ENCODE measurements at regions not wholly inside any gene's neighbourhood (a gene's known extent, or its start where the extent isn't known, plus 50 kb on each side); places are given as distances from the start of the nearest gene placed in this dataset.
A peak's percentile ranks its signal among the peaks of the same experiment; 100 is the strongest.
"Not testable (repeated sequence)": the region's sequence is repeated elsewhere in the genome, so short reads cannot be mapped to it uniquely, and the experiment has no call there.

DNA sequence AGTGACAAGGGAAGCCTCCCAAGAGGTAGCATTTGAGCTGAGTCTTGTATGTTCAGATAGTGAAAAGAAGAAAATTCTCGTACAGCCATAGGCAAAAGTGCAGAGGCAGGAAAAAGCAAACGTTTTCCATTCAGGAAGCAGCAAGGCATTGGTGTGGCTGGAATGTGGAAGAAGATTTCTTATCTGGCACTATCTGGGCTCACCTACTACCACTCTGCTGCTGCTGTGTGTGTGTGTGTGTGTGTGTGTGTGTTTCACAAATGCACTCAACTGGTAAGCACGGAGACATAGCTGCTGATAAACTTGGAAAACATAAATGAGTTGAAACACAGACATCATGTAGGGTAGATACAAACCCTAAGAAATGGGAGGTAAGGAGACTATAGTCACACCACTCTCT, 92.8 kb upstream of the ARHGAP42 start:
- Histone ChIP-seq H3K27me3 (no peaks in the 10 kb centered on the region), H3K4me3 (no peak overlapping the region), H2AFZ (no peak overlapping the region), H3K9me2 (replicated peaks; ENCODE audit: insufficient read depth) (no peaks in the 10 kb centered on the region), H3K79me2 (no peaks in the 10 kb centered on the region), H3K36me3 (replicated peaks; ENCODE audit: insufficient read depth, low read depth) (no peaks in the 10 kb centered on the region), H3K4me2 (peak overlapping the region; percentile 48), H3K27ac (no peak overlapping the region), H4K20me1 (ENCODE audit: insufficient read depth, poor library complexity, severe bottlenecking) (no peaks in the 10 kb centered on the region), H3K4me1 (ENCODE audit: insufficient read depth) (no peaks in the 10 kb centered on the region), H3K9me3 (ENCODE audit: low read depth) (no peaks in the 10 kb centered on the region)
- TF ChIP-seq EZH2phosphoT487 (IDR thresholded peaks at IDR 0.05; ENCODE audit: low read depth, severe bottlenecking, unreplicated experiment) = no peak
- TF ChIP-seq, protein P1, sequence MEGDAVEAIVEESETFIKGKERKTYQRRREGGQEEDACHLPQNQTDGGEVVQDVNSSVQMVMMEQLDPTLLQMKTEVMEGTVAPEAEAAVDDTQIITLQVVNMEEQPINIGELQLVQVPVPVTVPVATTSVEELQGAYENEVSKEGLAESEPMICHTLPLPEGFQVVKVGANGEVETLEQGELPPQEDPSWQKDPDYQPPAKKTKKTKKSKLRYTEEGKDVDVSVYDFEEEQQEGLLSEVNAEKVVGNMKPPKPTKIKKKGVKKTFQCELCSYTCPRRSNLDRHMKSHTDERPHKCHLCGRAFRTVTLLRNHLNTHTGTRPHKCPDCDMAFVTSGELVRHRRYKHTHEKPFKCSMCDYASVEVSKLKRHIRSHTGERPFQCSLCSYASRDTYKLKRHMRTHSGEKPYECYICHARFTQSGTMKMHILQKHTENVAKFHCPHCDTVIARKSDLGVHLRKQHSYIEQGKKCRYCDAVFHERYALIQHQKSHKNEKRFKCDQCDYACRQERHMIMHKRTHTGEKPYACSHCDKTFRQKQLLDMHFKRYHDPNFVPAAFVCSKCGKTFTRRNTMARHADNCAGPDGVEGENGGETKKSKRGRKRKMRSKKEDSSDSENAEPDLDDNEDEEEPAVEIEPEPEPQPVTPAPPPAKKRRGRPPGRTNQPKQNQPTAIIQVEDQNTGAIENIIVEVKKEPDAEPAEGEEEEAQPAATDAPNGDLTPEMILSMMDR (IDR thresholded peaks at IDR 0.05; ENCODE audit: poor library complexity) = no peak
- no peak for TF ChIP-seq EZH2 (IDR thresholded peaks at IDR 0.05; ENCODE audit: borderline replicate concordance)
- no peak for DNase-seq (ENCODE audit: low spot score)
- 26% methylated on average over 3 of the region's 3 CpGs for WGBS (ENCODE audit: low lambda C conversion rate, missing lambda C conversion rate)

DNA sequence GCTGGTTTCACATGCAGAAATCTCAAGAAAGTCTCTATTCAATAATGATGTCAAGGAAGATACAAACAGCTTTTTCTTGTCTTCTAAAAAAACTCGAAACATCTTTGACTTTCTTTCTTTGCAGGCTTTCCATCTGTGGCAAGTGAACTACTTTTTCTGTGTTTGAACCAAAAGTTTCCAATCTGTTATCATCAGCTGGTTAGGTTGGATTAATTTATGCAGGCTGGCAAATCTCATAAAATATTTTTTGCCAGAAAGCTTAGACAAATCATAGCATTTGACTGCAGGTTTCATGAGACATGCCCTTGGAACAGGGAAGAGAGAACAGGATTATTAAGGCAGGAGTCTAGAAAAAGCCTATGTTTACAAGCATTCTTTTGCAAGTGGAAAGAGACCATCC, 86.1 kb upstream of the ARHGAP42 start:
- Histone ChIP-seq H3K4me2 (no peak overlapping the region), H3K9me2 (replicated peaks; ENCODE audit: insufficient read depth) (no peaks in the 10 kb centered on the region), H3K4me3 (no peak overlapping the region), H3K36me3 (replicated peaks; ENCODE audit: insufficient read depth, low read depth) (no peaks in the 10 kb centered on the region), H3K9me3 (ENCODE audit: low read depth) (no peaks in the 10 kb centered on the region), H3K27me3 (no peaks in the 10 kb centered on the region), H3K27ac (no peak overlapping the region), H3K4me1 (ENCODE audit: insufficient read depth) (no peaks in the 10 kb centered on the region), H4K20me1 (ENCODE audit: insufficient read depth, poor library complexity, severe bottlenecking) (no peaks in the 10 kb centered on the region), H3K79me2 (no peaks in the 10 kb centered on the region), H2AFZ (no peak overlapping the region)
- TF ChIP-seq EZH2phosphoT487 (IDR thresholded peaks at IDR 0.05; ENCODE audit: low read depth, severe bottlenecking, unreplicated experiment) = no peak
- TF ChIP-seq EZH2 (IDR thresholded peaks at IDR 0.05; ENCODE audit: borderline replicate concordance) = no peak
- TF ChIP-seq, protein P1 (IDR thresholded peaks at IDR 0.05; ENCODE audit: poor library complexity) = no peak
- WGBS (ENCODE audit: low lambda C conversion rate, missing lambda C conversion rate) = 90% methylated on average over 1 of the region's 1 CpG
- no peak for DNase-seq (ENCODE audit: low spot score)

DNA sequence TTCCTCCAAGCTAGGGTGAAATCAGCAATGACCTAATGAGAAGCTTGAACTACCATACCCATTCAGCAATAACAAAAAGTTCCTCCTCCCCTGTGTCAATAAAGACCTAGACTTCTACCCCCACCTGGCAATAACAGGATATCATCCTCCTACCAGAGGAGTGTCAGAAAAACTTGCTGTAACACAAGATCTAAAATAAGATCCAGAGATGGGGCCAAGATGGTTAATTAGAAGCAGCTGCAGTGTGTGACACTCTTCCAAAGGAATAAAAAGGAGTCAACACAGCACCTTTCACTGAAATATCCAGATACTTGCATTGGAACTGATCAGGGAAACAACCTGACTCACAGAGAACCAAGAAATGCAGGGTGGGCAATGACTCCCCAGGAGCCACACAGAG, 84.4 kb upstream of the ARHGAP42 start:
- Histone ChIP-seq H3K27me3 (no peaks in the 10 kb centered on the region), H4K20me1 (ENCODE audit: insufficient read depth, poor library complexity, severe bottlenecking) (no peaks in the 10 kb centered on the region), H3K4me3 (no peak overlapping the region), H3K27ac (no peak overlapping the region), H2AFZ (no peak overlapping the region), H3K4me1 (ENCODE audit: insufficient read depth) (no peaks in the 10 kb centered on the region), H3K9me3 (ENCODE audit: low read depth) (no peaks in the 10 kb centered on the region), H3K36me3 (replicated peaks; ENCODE audit: insufficient read depth, low read depth) (no peaks in the 10 kb centered on the region), H3K9me2 (replicated peaks; ENCODE audit: insufficient read depth) (no peaks in the 10 kb centered on the region), H3K4me2 (no peak overlapping the region), H3K79me2 (no peaks in the 10 kb centered on the region)
- DNase-seq (ENCODE audit: low spot score) = no peak
- no peak for TF ChIP-seq EZH2 (IDR thresholded peaks at IDR 0.05; ENCODE audit: borderline replicate concordance)

DNA sequence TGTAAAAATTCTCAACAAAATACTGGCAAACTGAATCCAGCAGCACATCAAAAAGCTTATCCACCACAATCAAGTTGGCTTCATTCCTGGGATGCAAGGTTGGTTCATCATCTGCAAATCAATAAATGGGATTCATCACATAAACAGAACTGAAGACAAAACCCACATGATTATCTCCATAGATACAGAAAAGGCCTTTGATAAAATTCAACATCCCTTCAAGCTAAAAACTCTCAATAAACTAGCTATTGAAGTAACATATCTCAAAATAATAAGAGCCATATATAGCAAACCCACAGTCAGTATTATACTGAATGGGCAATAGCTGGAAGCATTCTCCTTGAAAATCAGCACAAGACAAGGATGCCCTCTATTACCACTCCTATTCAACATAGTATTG, 79.3 kb upstream of the ARHGAP42 start:
- H2AFZ ChIP-seq; H3K9me2 ChIP-seq (replicated peaks; ENCODE audit: insufficient read depth); H4K20me1 ChIP-seq (ENCODE audit: insufficient read depth, poor library complexity, severe bottlenecking); H3K36me3 ChIP-seq (replicated peaks; ENCODE audit: insufficient read depth, low read depth); H3K4me2 ChIP-seq; H3K79me2 ChIP-seq; DNase-seq (ENCODE audit: low spot score); H3K4me3 ChIP-seq; H3K27me3 ChIP-seq; H3K27ac ChIP-seq; H3K9me3 ChIP-seq (ENCODE audit: low read depth); H3K4me1 ChIP-seq (ENCODE audit: insufficient read depth): not testable (repeated sequence)

DNA sequence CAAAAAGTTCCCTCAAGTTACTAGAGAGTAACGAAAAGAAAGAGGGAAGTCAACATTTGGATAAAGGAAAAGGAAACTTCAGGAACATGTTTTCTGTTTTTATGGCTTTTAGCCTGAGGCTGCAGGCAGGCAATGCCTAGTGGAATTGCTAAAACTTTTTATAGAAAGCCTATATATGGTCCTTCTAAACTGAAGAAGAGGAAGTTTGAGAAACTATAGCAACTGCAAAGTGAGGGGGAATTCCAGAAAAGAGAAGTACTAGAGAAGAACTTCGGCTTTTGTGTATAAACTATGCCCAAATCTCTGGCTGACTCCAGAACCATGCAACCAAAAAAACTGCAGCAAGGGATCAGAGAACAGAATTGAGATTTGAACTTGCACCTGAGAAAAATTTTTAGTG, 74.3 kb upstream of the ARHGAP42 start:
- Histone ChIP-seq H3K9me3 (ENCODE audit: low read depth) (no peaks in the 10 kb centered on the region), H3K9me2 (replicated peaks; ENCODE audit: insufficient read depth) (no peaks in the 10 kb centered on the region), H3K4me3 (no peak overlapping the region), H3K4me1 (ENCODE audit: insufficient read depth) (no peaks in the 10 kb centered on the region), H3K27me3 (no peaks in the 10 kb centered on the region), H2AFZ (no peak overlapping the region), H4K20me1 (ENCODE audit: insufficient read depth, poor library complexity, severe bottlenecking) (no peaks in the 10 kb centered on the region), H3K79me2 (no peaks in the 10 kb centered on the region), H3K36me3 (replicated peaks; ENCODE audit: insufficient read depth, low read depth) (no peaks in the 10 kb centered on the region), H3K4me2 (no peak overlapping the region), H3K27ac (no peak overlapping the region)
- DNase-seq (ENCODE audit: low spot score) = no peak
- TF ChIP-seq EZH2 (IDR thresholded peaks at IDR 0.05; ENCODE audit: borderline replicate concordance) (no peak), EZH2phosphoT487 (IDR thresholded peaks at IDR 0.05; ENCODE audit: low read depth, severe bottlenecking, unreplicated experiment) (no peak)
- WGBS (ENCODE audit: low lambda C conversion rate, missing lambda C conversion rate) = 51% methylated on average over 2 of the region's 2 CpGs

Measured in hepatocyte (in vitro differentiated cells).